ENCODE measurements at regions not wholly inside any gene's neighbourhood (a gene's known extent, or its start where the extent isn't known, plus 50 kb on each side); places are given as distances from the start of the nearest gene placed in this dataset.
A peak's percentile ranks its signal among the peaks of the same experiment; 100 is the strongest.
"Not testable (repeated sequence)": the region's sequence is repeated elsewhere in the genome, so short reads cannot be mapped to it uniquely, and the experiment has no call there.

DNA sequence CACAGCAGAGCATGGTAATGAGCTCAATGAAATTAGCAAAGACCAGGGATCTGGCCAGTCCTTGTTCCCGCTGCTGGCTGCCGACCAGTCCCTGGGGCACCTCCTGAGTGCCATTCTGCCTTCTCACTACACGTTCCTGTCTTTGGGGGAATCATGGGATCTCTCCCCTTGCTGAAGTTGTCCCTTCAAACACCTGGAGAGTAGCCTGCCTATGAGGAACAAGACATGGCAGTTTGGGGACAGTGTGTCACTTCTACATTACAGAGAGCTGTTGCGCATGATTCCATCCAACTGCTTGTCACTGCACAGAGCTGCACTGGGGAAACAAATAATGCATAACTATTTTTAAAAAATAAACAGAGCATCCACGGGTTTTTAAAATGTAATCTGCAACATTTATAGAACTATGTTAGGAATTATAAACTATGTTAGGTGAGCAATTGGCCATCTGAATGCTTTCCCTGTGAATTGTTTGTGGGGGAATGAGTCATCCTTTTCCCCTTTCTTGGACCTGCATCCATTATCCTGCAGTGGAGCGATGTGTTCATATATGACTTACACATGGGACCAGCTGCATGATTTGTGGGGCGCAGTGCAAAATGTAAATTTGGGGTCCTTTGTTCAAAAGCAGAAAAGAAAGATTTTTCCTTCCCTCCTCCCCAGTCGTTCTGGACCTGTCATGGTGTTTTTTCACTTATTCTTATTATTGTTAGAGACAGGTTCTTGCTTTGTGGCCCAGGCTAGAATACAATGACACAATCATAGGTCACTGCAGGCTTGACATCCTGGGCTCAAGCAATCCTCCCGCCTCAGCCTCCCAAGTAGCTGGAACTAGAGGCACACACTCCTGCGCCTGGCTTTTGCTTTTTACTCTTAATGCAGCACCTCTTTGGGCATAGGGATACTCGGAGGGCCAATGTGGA, 115.0 kb upstream of the TBL1X start:
- DNase-seq, result no peak

DNA sequence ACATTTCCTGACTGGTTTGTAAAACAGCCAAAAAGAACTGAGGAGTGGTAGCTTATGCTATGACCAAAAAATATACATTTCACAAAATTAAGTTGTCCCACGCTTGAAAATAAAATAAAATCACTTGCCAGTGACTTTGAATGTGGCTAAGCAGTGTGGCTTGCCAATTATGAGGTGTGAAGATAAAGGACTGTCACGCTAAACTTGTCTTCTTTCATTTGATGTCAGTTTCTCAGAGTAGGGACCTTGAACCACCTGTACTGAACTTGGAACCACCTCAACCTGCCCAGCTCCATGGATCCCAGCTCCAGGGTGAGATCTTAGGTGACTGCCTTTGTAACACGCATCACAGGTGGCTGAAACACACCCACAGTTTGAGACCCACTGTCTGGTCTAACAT, 113.7 kb upstream of the TBL1X start:
- no peak for DNase-seq

DNA sequence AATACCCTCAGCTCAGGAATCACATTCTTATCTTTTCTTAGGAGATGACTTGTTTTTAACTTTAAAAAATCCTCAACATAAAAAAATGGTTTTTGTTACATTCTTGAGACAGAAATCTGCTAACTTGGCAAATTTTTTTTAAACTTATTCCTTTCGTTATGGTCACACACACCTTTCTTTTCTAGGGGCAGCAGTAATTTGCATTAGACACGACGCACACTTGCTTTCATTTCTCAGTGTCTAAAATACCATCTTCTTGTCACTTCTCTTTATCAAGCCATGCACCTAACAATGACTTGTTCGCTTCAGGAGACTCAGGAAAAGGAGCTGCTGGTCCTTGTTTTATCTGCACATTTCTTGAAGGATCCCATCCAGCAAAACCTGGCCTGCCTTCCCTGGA, 112.6 kb upstream of the TBL1X start:
- DNase-seq, result no peak

DNA sequence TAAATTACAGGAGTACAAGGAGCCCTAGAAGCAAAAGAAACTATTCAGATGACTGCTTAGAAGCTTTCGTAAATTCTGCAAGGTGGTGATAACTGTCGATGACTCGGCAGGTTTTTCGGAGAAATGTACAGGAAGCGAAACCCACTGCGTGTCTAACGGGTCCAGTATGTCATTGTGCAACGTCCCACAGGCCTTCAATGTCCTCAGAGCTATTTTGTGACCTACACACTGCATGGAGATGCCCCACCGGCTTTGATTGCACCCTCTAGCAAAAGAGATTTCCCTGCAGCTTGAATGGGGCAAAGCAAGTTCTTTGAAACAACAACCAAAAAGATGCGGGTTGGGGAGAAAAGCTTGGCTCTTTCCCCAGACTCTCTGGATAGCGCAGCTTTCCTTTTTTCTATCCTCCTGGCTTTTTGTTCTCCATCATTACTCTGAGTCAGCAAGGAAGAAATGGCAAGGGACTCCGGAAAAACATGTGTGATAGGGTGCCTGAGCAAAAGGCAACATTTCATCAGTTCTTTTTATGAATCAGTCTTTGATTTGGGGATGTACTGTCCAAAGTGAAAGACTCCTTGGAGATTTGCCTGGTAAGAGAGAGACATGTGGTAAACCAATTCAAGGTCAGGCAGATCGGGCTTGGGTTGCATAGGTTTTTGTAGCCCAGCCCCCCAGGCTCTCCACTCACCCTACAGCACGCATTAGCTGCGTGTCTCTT, 112.0 kb upstream of the TBL1X start:
- DNase-seq, result no peak

DNA sequence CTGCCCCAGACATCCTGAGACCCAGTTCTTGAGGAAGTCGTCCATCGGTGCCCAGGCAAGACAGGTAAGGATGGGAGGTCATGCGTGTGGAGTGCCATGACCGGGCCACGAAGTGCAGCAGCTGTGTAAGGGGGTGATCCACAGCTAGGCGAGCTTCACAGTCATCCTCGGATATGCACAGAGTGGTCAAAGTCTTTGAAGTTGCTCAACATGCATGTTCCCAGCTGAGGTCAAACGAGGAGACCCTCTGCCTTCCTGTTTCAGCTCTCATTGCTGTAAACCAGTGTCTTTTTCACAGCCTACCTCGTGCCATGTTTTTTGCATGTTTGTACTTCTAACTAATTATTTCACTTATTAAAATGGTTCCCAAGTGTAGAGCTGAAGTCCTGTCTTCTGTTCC, 109.9 kb upstream of the TBL1X start:
- no peak for DNase-seq

DNA sequence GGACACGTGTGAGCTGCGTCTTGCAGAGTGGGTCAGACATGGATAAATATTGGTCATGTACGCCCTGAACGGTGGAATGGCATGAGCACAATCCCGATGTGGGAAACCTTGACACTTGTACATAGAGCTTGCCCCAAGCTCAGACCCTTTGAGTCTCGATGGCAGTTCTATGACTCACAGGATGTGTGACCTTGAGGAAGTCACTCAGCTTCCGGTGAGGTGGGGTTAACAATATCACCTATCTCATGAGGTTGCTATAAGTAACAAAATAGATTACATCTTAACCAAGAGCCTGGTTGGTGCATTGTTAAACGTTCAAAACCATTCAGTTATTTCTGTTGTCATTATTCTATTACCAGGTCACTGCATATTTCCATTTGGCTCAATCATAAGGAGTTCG, 109.1 kb upstream of the TBL1X start:
- no peak for DNase-seq

DNA sequence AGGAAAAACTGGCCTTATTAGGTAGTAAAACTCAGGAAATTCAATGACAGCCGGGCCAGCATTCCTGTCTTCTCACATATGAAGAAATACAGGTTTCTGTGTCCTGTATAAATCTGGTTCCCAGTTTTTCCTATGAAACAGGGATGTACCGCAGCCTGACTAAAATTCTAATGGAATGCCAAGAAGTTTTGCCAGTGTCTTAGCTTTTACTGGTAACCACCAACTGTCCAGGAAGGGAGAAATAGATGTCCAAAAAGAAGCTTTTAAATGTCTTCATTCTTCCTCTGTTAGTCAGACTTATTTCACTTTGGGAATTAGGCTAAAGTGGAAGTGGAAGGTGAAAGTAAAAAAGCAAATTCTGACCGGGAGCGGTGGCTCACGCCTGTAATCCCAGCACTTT, 108.0 kb upstream of the TBL1X start:
- no peak for DNase-seq

DNA sequence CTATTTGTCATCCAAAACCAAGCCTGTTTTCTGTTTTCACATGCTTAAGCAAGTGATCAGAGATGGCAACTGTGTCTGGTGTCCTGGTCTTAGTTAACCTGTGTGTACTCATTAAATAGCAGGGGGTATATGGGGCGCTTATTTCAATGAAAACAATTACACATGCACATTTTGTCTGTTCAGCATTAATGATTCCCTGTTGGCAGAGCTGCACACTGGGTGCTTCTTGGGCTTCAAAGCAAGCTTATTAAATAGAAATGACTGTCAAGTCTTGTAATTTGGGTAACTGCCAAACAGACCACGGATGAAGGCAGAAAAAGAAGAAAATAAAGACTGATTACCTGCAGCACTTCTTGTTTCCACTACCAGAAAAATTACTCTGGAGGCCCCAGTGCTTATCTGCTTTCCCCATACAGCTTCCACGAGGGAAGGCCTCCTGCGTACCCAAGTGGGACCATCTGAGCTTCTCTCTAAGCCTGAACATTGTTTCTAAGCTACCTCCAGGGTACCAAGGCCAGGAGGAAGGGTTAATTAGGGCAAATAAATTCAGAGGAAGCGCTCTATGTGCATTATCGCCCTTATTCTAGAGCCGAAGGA, 107.2 kb upstream of the TBL1X start:
- DNase-seq, result peak; percentile 47

DNA sequence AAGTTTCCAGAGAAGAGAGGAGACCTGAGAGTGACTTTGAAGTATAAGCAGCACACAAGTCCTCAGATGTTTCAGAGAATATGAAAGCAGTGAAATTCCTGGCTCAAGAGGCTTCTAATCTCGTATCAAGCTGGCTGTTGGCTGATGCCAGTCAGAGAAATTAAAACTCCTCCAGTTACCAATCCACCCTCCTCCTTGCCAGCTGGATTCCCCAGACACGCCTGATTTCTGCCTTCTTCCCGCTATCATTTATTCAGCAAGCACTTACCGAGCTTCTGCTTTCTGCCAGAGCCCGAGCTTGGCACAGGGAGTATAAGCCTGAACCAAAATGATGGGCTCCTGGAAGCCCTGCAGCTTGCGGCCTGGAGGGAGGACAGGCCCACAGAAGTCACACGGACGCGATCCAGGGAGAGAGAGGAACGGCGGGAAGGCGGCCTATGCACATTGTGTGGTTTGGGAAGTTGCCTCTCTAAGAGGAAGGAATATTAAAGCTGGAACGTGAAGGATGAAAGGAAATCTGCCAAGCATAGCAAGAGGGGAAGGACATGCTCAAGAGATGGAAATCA, 102.4 kb upstream of the TBL1X start:
- DNase-seq, result no peak

DNA sequence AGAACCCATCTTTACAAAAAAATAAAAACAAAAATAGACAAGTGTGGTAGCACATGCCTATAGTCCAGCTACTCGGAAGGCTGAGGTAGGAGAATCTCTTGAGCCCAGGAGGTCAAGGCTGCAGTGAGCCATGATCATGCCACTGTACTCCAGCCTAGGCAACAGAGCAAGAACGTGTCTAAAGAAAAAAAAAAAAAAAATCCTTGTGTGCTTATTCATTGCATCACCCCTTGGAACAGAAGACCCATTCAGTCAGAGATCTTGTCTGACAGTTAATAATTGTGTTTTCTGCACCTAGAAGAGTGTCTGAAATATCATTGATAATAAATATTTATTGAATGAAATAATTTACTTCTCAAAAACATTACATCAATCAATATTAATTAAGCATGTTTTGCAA, 97.4 kb upstream of the TBL1X start:
- no peak for DNase-seq

DNA sequence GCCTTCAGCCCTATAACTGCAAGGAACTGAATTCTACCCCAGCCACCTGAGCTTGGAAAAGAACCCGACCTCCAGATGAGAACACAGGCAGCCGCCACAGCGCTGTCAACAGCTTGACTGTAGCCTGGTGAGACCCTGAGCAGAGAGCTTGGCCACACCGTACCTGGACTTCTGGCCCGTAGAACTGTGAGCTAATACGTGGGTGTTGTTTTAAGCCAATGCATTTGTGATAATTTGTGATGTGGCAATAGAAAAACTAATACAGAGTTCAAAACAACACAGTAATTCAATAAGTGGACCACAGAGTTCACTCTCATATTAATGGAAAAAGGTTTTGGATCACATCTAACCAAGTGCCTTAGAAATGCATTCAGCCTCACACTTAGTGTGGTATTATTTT, 96.6 kb upstream of the TBL1X start:
- DNase-seq, result no peak

DNA sequence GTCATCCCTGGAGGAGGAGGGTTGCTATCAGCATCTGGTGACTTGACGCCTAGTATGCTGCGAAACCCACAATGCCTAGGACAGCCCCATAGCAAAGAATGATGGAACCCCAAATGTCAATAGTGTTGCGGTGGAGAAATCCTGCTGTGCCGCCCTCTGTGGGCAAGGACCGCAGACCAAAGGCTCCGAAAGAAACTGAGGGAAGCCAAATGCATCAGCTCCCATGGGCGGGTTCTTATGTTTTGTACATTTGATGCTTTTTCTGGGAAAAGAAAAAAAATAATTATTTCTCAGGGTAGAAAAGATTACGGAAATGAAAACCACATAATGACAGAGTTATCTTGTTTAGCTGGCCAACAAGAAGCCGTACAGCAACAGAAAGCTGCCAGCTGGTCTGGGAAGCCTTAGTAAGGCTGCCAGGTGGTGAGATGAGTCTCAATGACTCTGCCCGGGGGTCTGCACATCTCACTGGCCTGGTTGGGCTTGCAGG, 95.0 kb upstream of the TBL1X start:
- DNase-seq, result no peak

DNA sequence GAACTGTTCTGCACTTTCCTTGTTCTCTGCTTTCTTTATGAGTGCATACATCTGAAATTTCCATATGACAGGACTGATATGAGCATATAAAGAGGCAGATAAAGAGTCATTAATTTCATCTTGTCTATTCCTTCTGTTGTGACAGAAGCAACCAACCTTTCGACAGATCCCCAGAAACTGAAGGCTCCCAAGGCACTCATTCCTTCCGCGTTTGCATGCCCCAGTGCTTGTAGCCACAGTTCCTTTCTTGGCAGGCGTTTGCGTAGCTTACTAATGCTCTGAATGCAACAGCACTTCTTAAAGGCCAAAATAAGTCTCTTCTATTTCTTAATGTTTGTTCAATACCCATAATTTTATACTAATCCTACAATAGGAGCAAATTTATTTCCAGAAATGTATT, 94.0 kb upstream of the TBL1X start:
- DNase-seq, result no peak

DNA sequence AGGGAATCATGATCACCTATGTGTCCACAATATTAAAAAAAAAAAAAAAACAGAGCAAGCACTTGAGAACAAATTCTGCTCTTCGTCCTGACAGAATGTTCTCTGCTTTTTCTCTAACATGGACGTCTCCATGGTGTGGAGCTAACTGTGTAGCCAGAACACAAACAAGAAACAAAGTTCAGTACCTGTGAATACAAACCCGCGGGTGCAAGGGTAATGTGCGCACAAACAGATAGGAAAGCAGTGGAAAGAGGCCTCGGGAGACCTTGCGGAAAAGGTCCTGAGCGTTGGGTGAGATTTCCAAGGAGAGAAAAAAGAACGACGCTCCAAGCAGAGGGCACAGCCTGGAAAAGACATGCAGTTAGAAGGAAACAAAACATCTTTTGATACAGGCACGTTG, 92.0 kb upstream of the TBL1X start:
- no peak for DNase-seq

DNA sequence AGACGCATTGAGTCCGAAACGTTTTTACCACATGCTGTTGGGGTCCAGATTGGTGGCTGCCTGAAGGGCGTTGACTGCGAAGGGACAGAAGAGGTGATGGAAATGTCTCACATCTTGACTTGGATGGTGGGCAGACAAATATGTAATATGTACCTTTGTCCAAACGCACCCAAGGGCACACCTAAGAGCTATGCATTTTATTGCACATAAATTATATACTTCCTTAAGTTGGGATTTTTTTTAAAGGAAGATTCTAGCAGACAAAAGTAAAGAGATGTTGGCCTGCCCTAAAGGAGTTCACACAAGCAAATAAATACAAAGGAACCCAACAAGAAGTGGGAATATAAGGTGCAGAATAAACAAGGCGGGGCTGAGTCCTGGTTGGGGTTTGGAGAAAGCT, 91.1 kb upstream of the TBL1X start:
- no peak for DNase-seq

DNA sequence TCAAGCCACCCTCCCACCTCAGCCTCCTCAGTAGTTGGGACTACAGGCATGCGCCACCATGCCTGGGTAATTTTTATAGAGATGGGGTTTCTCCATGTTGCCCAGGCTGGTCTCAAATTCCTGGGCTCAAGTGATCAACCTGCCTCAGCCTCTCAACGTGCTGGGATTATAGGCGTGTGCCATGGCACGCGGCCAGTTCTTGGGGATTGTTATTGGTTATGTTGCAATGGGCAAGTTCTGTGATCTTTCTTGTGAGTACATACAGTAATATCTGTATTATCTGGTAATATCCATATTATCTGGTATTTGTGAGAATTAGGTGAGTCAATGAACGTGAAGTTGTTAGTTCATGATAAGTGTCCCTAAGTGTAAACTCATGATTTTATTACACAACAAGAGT, 90.3 kb upstream of the TBL1X start:
- DNase-seq, result no peak

DNA sequence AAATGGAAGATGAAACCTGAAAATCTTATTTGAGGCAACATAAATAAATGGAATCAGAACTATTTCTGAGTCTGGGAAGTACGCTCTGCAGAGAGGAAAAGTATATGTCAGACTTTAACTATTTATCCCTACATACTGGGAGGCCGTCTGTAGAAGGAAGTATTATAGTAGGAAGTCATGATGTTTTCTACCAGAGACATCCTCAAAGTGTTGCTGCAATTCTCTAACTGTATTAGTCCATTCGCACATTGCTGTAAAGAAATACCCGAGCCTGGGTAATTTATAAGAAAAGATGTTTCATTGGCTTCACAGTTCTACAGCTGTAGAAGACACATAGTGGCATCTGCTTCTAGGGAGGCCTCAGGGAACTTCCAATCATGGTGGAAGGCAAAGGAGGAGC, 88.7 kb upstream of the TBL1X start:
- no peak for DNase-seq

DNA sequence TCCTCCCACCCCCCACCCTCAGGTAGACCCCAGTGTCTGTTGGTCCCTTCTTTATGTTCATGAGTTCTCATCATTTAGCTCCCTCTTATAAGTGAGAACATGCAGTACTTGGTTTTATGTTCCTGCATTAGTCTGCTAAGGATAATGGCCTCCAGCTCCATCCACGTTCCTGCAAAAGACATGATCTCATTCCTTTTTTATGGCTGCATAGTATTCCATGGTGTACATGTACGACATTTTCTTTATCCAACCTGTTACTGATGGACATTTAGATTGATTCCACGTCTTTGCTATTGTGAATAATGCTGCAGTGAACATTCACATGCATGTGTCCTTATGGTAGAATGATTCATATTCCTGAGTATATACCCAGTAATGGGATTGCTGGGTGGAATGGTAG, 87.6 kb upstream of the TBL1X start:
- DNase-seq, result not testable (repeated sequence)

DNA sequence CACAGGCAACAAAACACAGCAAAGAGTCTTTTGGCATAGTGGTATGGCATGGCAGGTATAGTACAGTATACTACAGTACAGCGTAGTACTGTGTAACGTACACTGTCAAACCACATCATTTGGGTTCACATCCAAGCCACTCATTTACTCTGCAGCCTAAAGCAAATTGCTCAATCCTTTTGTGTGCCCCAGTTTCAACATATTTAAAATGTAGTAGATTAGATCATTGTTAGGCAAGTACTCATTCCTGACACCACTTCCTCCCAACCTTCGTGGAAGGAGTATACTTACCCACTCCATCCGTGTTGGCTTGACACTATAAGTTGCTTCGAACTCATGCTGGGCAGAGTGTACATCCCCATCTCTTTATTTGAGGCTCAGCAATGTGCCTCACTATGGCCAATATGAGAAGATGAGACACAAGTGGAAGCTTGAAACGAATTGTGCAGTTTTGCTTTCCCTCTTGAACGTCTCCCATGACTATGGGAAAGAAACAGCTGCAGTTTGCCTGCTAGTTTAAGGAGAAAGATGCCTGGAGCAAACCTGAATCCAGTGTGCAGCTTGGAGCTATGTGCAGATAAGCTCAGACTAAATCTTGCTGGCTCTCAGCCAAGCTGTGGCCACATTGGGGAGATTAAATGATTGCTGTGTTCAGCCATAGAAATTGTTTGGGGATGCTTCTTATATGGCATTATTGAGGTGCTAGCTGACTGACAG, 85.7 kb upstream of the TBL1X start:
- no peak for DNase-seq

DNA sequence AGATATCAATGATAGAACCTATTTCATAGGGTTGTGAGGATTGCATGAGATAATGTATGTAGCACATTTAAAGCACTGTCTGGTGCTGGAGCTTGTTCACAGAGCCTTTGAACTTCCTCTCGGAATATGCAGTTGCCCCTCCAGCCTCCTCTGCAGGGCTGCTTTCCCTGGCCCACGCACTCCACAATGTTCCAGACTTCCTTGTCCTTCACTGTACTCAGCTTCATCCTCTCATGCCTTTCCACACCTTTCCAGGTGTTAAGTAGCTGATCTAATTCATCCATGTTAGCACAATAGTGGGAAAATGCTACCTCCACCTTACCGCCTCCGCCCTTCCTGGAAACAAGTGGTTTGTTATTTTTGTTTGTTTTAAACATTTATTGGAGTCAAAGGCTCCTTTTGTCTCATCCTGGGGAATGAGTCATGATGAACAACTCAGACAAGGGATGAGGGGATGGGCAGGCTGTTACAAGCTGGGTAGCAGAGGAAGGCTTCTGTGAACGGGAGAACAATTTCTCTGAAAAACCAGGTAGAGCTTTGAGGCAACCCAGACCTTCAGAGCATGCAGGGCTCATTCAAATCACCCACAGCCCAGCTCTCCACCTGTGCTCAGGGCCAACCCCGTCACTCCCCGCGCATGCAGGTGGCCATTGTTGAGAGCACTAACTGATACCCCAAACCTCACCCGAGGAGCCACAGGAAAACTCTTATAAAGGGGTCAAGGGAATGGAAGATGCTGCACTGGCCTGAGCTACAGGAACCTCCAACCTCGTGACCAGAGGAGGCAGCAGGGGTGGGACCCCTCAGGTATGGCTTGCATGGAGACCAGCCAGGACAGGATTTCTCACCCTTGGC, 84.9 kb upstream of the TBL1X start:
- DNase-seq, result no peak

DNA sequence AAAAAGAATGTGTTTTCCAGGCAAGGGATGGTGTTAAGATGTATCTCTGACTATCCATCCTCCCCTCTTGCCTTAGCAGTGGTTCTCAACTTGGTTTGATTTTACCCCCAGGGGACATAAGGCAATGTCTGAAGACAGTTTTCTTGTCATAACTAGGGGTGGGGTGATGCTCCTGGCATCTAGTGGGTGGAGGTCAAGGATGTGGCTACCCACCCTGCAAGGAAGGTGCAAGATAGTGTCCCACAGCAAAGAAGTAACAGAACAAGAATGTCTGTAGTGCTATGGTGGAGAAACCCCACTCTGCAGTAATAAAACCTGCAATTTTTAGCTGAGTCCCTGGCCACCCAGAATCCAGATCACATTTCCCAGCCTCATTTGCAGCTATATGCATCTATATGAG, 81.2 kb upstream of the TBL1X start:
- DNase-seq, result no peak

DNA sequence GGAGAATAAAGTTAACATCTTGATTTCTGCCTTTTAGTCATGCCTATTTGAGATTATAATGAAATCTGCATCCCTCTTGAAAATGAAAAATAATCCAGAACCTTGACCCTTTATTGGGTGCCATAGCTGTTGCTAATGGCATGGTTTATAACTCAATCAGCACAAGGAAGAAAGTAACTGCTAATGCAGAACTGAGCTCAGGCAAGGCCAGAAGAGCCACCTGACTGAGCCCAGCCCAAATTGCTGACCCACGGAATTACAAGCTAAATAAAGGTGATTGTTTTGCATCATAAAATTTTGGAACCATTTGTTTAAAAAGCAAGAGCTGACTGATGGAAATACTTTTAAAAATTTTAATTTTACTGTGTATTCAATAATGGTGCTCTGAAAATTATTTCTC, 76.4 kb upstream of the TBL1X start:
- DNase-seq, result no peak

Measured in NCI-H1105 treated with DMSO at 0.1 percent for 48 hours (cell line).